ENCODE measurements at regions not wholly inside any gene's neighbourhood (a gene's known extent, or its start where the extent isn't known, plus 50 kb on each side); places are given as distances from the start of the nearest gene placed in this dataset.

DNA sequence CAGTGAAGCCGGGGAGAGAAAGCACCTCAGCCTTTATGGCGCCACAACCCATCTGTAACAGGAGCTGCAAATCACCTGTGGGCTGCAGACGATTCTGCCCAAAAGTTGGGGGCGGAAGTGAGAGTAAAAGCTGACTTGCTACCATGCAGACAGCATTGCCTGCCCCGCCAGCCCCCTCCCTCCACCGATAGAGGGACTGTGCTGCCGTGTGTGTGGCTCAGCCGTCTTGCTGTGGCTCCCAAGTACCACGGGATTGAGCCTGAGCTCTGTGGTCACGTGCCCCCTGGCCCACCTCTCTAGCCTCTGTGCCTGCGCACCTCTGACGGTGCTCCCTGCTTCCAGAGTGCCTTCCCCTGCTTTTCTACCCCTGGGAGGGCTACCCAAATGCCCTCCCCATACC is 79.6 kb downstream of the GLI2 start:
- no peak overlapping the region for H3K27ac ChIP-seq
- intact Hi-C loops (cut with DNase I): no loop called here
- no peak for TF ChIP-seq EP300 (IDR thresholded peaks at IDR 0.05)
- TF ChIP-seq, protein P1, sequence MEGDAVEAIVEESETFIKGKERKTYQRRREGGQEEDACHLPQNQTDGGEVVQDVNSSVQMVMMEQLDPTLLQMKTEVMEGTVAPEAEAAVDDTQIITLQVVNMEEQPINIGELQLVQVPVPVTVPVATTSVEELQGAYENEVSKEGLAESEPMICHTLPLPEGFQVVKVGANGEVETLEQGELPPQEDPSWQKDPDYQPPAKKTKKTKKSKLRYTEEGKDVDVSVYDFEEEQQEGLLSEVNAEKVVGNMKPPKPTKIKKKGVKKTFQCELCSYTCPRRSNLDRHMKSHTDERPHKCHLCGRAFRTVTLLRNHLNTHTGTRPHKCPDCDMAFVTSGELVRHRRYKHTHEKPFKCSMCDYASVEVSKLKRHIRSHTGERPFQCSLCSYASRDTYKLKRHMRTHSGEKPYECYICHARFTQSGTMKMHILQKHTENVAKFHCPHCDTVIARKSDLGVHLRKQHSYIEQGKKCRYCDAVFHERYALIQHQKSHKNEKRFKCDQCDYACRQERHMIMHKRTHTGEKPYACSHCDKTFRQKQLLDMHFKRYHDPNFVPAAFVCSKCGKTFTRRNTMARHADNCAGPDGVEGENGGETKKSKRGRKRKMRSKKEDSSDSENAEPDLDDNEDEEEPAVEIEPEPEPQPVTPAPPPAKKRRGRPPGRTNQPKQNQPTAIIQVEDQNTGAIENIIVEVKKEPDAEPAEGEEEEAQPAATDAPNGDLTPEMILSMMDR (IDR thresholded peaks at IDR 0.05): no peak
- TF ChIP-seq POLR2A (IDR thresholded peaks at IDR 0.05): no peak
- H3K4me1 ChIP-seq (ENCODE audit: insufficient read depth): peaks cover 19% of the 10 kb centered on the region
- WGBS, 3 donors: 86 to 95% (median 92%) methylated on average over 12 of the region's 12 CpGs
- DNase-seq: peak in 1 of 5 donors; percentile 15
- H3K9me3 ChIP-seq: no peaks in the 10 kb centered on the region
- no peak overlapping the region for H3K4me3 ChIP-seq
- H3K27me3 ChIP-seq: no peaks in the 10 kb centered on the region
- H3K36me3 ChIP-seq: no peaks in the 10 kb centered on the region

DNA sequence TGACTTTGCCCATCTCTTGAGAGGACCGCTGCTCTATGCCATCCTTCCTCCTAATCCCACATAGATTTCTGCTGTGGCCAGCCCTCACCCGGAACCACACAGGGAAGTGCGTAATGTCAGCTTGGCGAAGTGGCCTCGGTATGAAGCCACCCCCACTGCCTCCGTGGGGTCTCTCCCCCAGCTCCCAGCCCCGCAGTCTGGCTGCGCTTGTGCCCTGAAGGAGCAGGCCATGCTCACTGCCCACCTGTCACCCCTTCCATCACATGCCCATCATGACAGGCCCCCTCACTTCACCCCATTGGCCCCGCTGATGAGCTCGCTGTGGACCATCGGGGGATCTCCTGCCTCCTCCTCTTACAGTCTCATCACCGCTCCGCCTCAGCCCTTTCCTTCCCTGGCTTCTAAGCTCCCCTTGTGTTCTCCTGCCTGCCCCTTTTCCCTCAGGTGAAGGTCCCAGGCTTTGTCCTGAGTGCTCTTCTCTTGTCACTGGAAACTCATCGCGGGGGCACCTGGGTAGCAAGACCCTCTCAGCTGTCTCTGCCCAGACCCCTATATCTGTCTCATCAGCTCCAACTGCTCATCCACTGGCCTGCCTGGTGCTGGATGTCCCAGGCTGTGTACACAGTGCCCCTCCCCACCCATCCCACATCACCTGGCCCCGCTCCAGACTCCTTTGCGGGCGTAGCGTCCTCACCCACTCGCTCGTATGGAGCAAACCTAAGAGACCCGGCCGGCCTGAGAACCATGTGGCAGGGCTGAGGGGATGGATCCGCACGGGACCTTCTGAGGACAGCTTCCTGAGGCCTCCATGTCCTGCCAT is 81.7 kb downstream of the GLI2 start:
- H3K27me3 ChIP-seq: no peaks in the 10 kb centered on the region
- DNase-seq: peak in 2 of 5 donors; percentile 57
- intact Hi-C loops (cut with DNase I): loop anchor here in 1 of 4 donors (2.0 kb wide), 1 partner anchor 27 kb away; no protein-coding TSS in a partner anchor
- peak overlapping the region in 1 of 2 donors; percentile 48 for H3K27ac ChIP-seq
- no peaks in the 10 kb centered on the region for H3K9me3 ChIP-seq
- peaks cover 34% of the 10 kb centered on the region for H3K4me1 ChIP-seq (ENCODE audit: insufficient read depth)
- no peaks in the 10 kb centered on the region for H3K36me3 ChIP-seq
- TF ChIP-seq, protein P1 (IDR thresholded peaks at IDR 0.05): no peak
- TF ChIP-seq EP300 (IDR thresholded peaks at IDR 0.05) (no peak), POLR2A (IDR thresholded peaks at IDR 0.05) (no peak)
- WGBS, 3 donors: 82 to 87% (median 85%) methylated on average over 25 of the region's 25 CpGs
- no peak overlapping the region for H3K4me3 ChIP-seq

DNA sequence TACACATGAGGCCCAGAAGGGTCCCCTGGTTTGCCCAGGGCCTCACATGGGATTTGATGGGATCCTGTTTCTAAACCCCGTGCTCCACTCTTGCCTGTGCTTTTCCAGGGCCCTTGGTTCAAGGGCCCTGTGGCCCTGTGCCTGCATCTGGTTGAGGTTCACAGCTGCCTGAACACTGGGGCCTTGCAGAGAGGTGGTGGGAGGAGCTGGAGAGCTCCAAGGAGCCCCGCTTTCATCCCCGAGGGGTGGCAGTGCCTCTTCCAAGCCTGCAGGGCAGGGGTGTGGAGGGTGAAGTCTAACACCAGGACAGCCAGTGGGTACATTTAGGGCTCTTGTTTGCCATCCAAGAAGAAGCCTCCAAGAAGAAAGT is 82.3 kb downstream of the GLI2 start:
- peaks cover 34% of the 10 kb centered on the region for H3K4me1 ChIP-seq (ENCODE audit: insufficient read depth)
- no peaks in the 10 kb centered on the region for H3K36me3 ChIP-seq
- 40 to 66% (median 47%) methylated on average over 3 of the region's 3 CpGs for WGBS, 3 donors
- TF ChIP-seq POLR2A (IDR thresholded peaks at IDR 0.05): no peak
- TF ChIP-seq, protein P1 (IDR thresholded peaks at IDR 0.05): no peak
- no peak for TF ChIP-seq EP300 (IDR thresholded peaks at IDR 0.05)
- intact Hi-C loops (cut with DNase I): loop anchor here in 1 of 4 donors (2.0 kb wide), 1 partner anchor 27 kb away; no protein-coding TSS in a partner anchor
- DNase-seq: no peak
- H3K9me3 ChIP-seq: no peaks in the 10 kb centered on the region
- H3K4me3 ChIP-seq: no peak overlapping the region
- H3K27ac ChIP-seq: peak overlapping the region; percentile 32 to 48
- no peaks in the 10 kb centered on the region for H3K27me3 ChIP-seq

DNA sequence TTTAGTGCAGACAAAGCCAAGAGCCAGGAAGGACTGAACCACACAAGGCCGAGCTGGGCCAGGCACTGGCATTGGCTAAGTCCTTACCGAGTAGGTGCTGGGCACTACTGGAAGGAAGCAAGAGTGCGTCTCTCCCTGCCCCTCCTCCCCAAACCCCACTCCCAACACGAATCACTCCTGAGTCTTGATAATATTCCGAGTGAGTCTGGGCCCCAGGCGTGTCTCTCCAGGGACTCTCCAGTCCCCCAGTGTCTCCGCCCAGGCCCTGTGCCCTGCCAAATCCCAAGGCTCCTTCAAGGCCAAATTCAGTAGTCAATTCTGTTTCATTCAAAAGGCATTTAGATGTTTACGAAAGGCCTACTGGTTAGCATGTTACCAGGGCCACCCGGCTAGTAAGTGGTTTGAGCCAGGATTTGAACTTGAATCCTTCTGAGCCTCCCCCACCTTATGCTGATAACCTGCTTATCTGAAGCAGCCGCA is 82.8 kb downstream of the GLI2 start:
- DNase-seq: peak; percentile 78 to 85 (median 82)
- TF ChIP-seq POLR2A (IDR thresholded peaks at IDR 0.05) (no peak), EP300 (IDR thresholded peaks at IDR 0.05) (no peak)
- TF ChIP-seq, protein P1 (IDR thresholded peaks at IDR 0.05): no peak
- 6 to 20% (median 9%) methylated on average over 10 of the region's 10 CpGs for WGBS, 3 donors
- intact Hi-C loops (cut with DNase I): no loop called here
- Histone ChIP-seq H3K9me3 (no peaks in the 10 kb centered on the region), H3K36me3 (no peaks in the 10 kb centered on the region), H3K4me3 (no peak overlapping the region), H3K4me1 (ENCODE audit: insufficient read depth) (peaks cover 34% of the 10 kb centered on the region), H3K27me3 (no peaks in the 10 kb centered on the region), H3K27ac (peak overlapping the region; percentile 32 to 48)

All from ovary (tissue), 7 donors.